BE2C (cell line): ENCODE measurements at regions not wholly inside any gene's neighbourhood (a gene's known extent, or its start where the extent isn't known, plus 50 kb on each side); places are given as distances from the start of the nearest gene placed in this dataset.

Source experiments
- DNase-seq: peaks from one replicate; pipeline ENCODE4 v3.0.0-alpha.2; 2020
- H3K27me3 ChIP-seq: fragments of 250-450 bp; sonication (Bioruptor Pico); 2 replicates; pipeline ENCODE4 v1.5.1; 2020; ENCODE audit warnings: mild to moderate bottlenecking
- H3K36me3 ChIP-seq: fragments of 250-450 bp; sonication (Bioruptor Pico); 2 replicates; pipeline ENCODE4 v1.5.1; 2020; ENCODE audit warnings: mild to moderate bottlenecking
- H3K4me1 ChIP-seq: fragments of 250-450 bp; sonication (Bioruptor Pico); 2 replicates; pipeline ENCODE4 v1.5.1; 2020
- H3K4me3 ChIP-seq: 2 replicates; pipeline ENCODE4 v1.5.1; 2011; ENCODE audit warnings: low read depth, low read length
- H3K9me3 ChIP-seq: fragments of 250-450 bp; sonication (Bioruptor Pico); 2 replicates; pipeline ENCODE4 v1.5.1; 2020
- CTCF ChIP-seq: IDR thresholded peaks from 2 replicates; pipeline ENCODE4 v1.5.1; 2012; ENCODE audit warnings: mild to moderate bottlenecking, low read depth, low read length

- Histone ChIP-seq H3K9me3 (no peaks in the 10 kb centered on the region), H3K27me3 (no peaks in the 10 kb centered on the region), H3K4me3 (no peak overlapping the region), H3K4me1 (no peaks in the 10 kb centered on the region), H3K36me3 (no peaks in the 10 kb centered on the region)
- TF ChIP-seq CTCF: no peak
- no peak for DNase-seq
Observed at GRCh38 chr11:8806974-8807373, 104.0 kb upstream of the AKIP1 start.

- Histone ChIP-seq H3K9me3 (no peaks in the 10 kb centered on the region), H3K36me3 (no peaks in the 10 kb centered on the region), H3K4me3 (no peak overlapping the region), H3K27me3 (no peaks in the 10 kb centered on the region), H3K4me1 (no peaks in the 10 kb centered on the region)
- no peak for DNase-seq
- no peak for TF ChIP-seq CTCF
Observed at GRCh38 chr11:8807544-8808225, 103.3 kb upstream of the AKIP1 start.

GRCh38 chr11:8808226-8808585, 102.8 kb upstream of the AKIP1 start:
- no peaks in the 10 kb centered on the region for H3K9me3 ChIP-seq
- H3K4me1 ChIP-seq: no peaks in the 10 kb centered on the region
- no peaks in the 10 kb centered on the region for H3K36me3 ChIP-seq
- no peak for DNase-seq
- no peak overlapping the region for H3K4me3 ChIP-seq
- no peak for TF ChIP-seq CTCF
- no peaks in the 10 kb centered on the region for H3K27me3 ChIP-seq

GRCh38 chr11:8809241-8809938, 101.6 kb upstream of the AKIP1 start:
- no peak for DNase-seq
- no peaks in the 10 kb centered on the region for H3K9me3 ChIP-seq
- no peaks in the 10 kb centered on the region for H3K36me3 ChIP-seq
- peak overlapping the region; percentile 76 for H3K4me3 ChIP-seq
- TF ChIP-seq CTCF: no peak
- H3K4me1 ChIP-seq: no peaks in the 10 kb centered on the region
- H3K27me3 ChIP-seq: no peaks in the 10 kb centered on the region

GRCh38 chr11:8809939-8810539, 101.0 kb upstream of the AKIP1 start:
- DNase-seq: no peak
- H3K4me1 ChIP-seq: no peaks in the 10 kb centered on the region
- no peak for TF ChIP-seq CTCF
- H3K36me3 ChIP-seq: no peaks in the 10 kb centered on the region
- no peaks in the 10 kb centered on the region for H3K9me3 ChIP-seq
- H3K27me3 ChIP-seq: no peaks in the 10 kb centered on the region
- H3K4me3 ChIP-seq: peak overlapping the region; percentile 76
